ENCODE measurements at regions not wholly inside any gene's neighbourhood (a gene's known extent, or its start where the extent isn't known, plus 50 kb on each side); places are given as distances from the start of the nearest gene placed in this dataset.

- FAIRE-seq (no peak), DNase-seq (ENCODE audit: low read depth, low spot score) (no peak)
- POLR2A ChIA-PET: no interaction called here
- no peak for TF ChIP-seq GATA2 (IDR thresholded peaks at IDR 0.05; ENCODE audit: insufficient read depth, insufficient read length, low read depth, low read length)
- TF ChIP-seq MAX (IDR thresholded peaks at IDR 0.05; ENCODE audit: insufficient read depth, insufficient read length): no peak
- no peak for TF ChIP-seq JUN (IDR thresholded peaks at IDR 0.05; ENCODE audit: borderline replicate concordance, insufficient read depth, insufficient read length, low read depth)
- TF ChIP-seq CTCF (IDR thresholded peaks at IDR 0.05; ENCODE audit: extremely low read depth in 1 of 2, insufficient read depth in 1 of 2, low read depth in 1 of 2, low read length in 2 of 2): no peak
- TF ChIP-seq POLR2AphosphoS5 (IDR thresholded peaks at IDR 0.05; ENCODE audit: insufficient read depth, low read depth, low read length): no peak
- no peak for TF ChIP-seq FOS (IDR thresholded peaks at IDR 0.05; ENCODE audit: borderline replicate concordance, insufficient read depth, low read length)
- TF ChIP-seq MYC (IDR thresholded peaks at IDR 0.05; ENCODE audit: low read depth, low read length): no peak
- no peak for TF ChIP-seq EZH2 (IDR thresholded peaks at IDR 0.05; ENCODE audit: borderline replicate concordance, low read depth, low read length, severe bottlenecking)
- no peak for TF ChIP-seq POLR2A (IDR thresholded peaks at IDR 0.05; ENCODE audit: low read depth, low read length)
- H2AFZ ChIP-seq (ENCODE audit: low read depth, low read length): no peak overlapping the region
- H3K4me1 ChIP-seq (ENCODE audit: control insufficient read depth, extremely low read depth, insufficient read depth, low read length): no peaks in the 10 kb centered on the region
- H3K27ac ChIP-seq (ENCODE audit: insufficient read depth, low read depth, low read length): no peak overlapping the region
- CTCF ChIA-PET: no interaction called here
- H3K36me3 ChIP-seq (ENCODE audit: control insufficient read depth in 2 of 2, extremely low read depth in 1 of 2, insufficient read depth in 2 of 2, low read length in 2 of 2): no peaks in the 10 kb centered on the region
- H4K20me1 ChIP-seq (replicated peaks; ENCODE audit: control insufficient read depth, extremely low read depth, insufficient read depth, low read length): no peaks in the 10 kb centered on the region
- intact Hi-C loops (cut with micrococcal nuclease): no loop called here
- BruUV-seq (replicated peaks): no TSS peak
- H3K9me3 ChIP-seq (replicated peaks; ENCODE audit: control insufficient read depth, insufficient read depth, low read length): no peaks in the 10 kb centered on the region
- H3K9me1 ChIP-seq (replicated peaks; ENCODE audit: control insufficient read depth, extremely low read depth, insufficient read depth, low read length): no peaks in the 10 kb centered on the region
- no peak overlapping the region for H3K4me2 ChIP-seq (ENCODE audit: insufficient read depth, low read length)
- no peak overlapping the region for H3K9ac ChIP-seq (replicated peaks; ENCODE audit: extremely low read depth, insufficient read depth, low read length)
- dilution Hi-C loops (cut with MboI; ENCODE audit: extremely low pct_ligation_motif_present, low sequenced_read_pairs): no loop called here
- H3K79me2 ChIP-seq (ENCODE audit: control insufficient read depth, insufficient read depth, low read length): no peaks in the 10 kb centered on the region
- no peak overlapping the region for H3K4me3 ChIP-seq (replicated peaks in 1 of 3; ENCODE audit: insufficient read depth in 1 of 3, low read depth in 1 of 3, low read length in 3 of 3)
- no peaks in the 10 kb centered on the region for H3K27me3 ChIP-seq (ENCODE audit: control insufficient read depth in 2 of 2, insufficient read depth in 2 of 2, low read length in 2 of 2)
Observed at GRCh38 chr4:126395664-126396063, 1080.9 kb downstream of the FAT4 start.
